Erythroblast (primary cell): ENCODE measurements at regions not wholly inside any gene's neighbourhood (a gene's known extent, or its start where the extent isn't known, plus 50 kb on each side); places are given as distances from the start of the nearest gene placed in this dataset.

Experiments
- GATA1 ChIP-seq: IDR thresholded peaks from 2 replicates; pipeline ENCODE4 v1.6.1; 2011; ENCODE audit warnings: low read depth, mild to moderate bottlenecking, control low read depth, low read length, moderate library complexity
- POLR2A ChIP-seq: IDR thresholded peaks from 2 replicates; pipeline ENCODE4 v1.6.1; 2011; ENCODE audit warnings: mild to moderate bottlenecking, low read length

DNA sequence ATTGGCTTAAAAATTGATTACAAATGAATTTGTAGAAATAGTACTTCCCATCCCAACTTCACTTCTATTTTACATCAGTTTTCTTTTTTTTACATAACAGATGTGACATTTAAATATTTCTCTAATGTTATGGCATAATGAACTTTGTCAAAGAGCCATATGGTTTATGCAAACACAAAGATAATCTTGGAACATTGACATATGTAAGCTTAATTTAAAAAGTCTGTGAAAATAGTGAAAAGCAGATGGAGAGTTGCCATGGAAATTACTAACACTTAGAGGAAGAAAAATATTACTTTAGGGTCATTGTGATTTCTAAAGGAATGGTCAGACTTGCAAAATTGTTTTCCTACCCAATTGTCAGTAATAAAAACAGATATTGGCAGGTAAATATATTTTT lies 232.4 kb downstream of the AEBP2 start:
- TF ChIP-seq POLR2A, result no peak
- no peak for TF ChIP-seq GATA1
